K562 (cell line): ENCODE measurements at regions not wholly inside any gene's neighbourhood (a gene's known extent, or its start where the extent isn't known, plus 50 kb on each side); places are given as distances from the start of the nearest gene placed in this dataset.

Source experiments
- ATAC-seq: fragments of 200-7000 bp; cut with Tn5 transposase; 3 replicates; pipeline ENCODE4 v1.9.1; 2020; ENCODE audit warnings: moderate library complexity
- BruUV-seq: library from RNA; stranded (reverse); fragments of 400-500 nt; replicated peaks from 2 replicates; lab custom pipeline; 2021; lab: Mats Ljungman, UMichigan
- CTCF ChIA-PET: fragments of 300-600 bp; formaldehyde crosslinking; extraction: SDS; loops from one replicate; lab custom pipeline; 2021; ENCODE audit warnings: low intra/inter-chr PET ratio; lab: Yijun Ruan, JAX
- POLR2A ChIA-PET: fragments of 300-600, 350-650 bp; sonication (Branson Sonifier 250); formaldehyde crosslinking; extraction: SDS; loops from one replicate; lab custom pipeline; 2021; ENCODE audit warnings: antibody characterized with exemption, inconsistent platforms; lab: Yijun Ruan, JAX
- DNase-seq, 4 experiments: peaks; one replicate each; pipeline versions ENCODE4 v3.0.0 to v3.0.0-alpha.2; 2011 to 2018; ENCODE audit warnings: low spot score in 3 of 4, mixed read lengths in 3 of 4; ENCODE audit errors: extremely low read depth in 1 of 4
- FAIRE-seq: peaks from 2 replicates; lab custom pipeline; 2011; peaks lifted over from hg19 to GRCh38; lab: Jason Lieb, UNC
- H2AFZ ChIP-seq: 2 replicates; pipeline ENCODE4 v1.6.0; 2011; ENCODE audit warnings: low read depth, low read length, control low read depth, inconsistent platforms
- H3K27ac ChIP-seq: fragments of 200-600 bp; 3 replicates; pipeline ENCODE4 v1.8.0; 2011; ENCODE audit warnings: low read depth, mild to moderate bottlenecking, control low read depth, inconsistent platforms, low read length, moderate library complexity, mixed read lengths; ENCODE audit errors: extremely low read depth
- H3K27me3 ChIP-seq, 2 experiments: fragments of 300-600 bp in 1 of 2; 2 replicates in 1 of 2; 3 replicates in 1 of 2; pipeline versions ENCODE4 v1.6.0 to v1.8.0; 2011; ENCODE audit warnings: inconsistent platforms in 2 of 2, low read length in 2 of 2, mild to moderate bottlenecking in 1 of 2, mixed read lengths in 1 of 2, moderate library complexity in 1 of 2; ENCODE audit not compliant: control insufficient read depth in 2 of 2, insufficient read depth in 2 of 2
- H3K36me3 ChIP-seq: fragments of 300-600 bp; 3 replicates; pipeline ENCODE4 v1.8.0; 2011; ENCODE audit warnings: mild to moderate bottlenecking, low read length, inconsistent platforms; ENCODE audit not compliant: control insufficient read depth, insufficient read depth
- H3K4me1 ChIP-seq, 2 experiments: fragments of 200-600 bp in 1 of 2; replicated peaks in 1 of 2; 2 replicates in 1 of 2; 3 replicates in 1 of 2; pipeline versions ENCODE4 v1.5.1 to v1.8.0; 2011; ENCODE audit warnings: inconsistent platforms in 2 of 2, low read length in 2 of 2, mild to moderate bottlenecking in 1 of 2, mixed read lengths in 1 of 2, moderate library complexity in 1 of 2; ENCODE audit not compliant: control insufficient read depth in 2 of 2, insufficient read depth in 2 of 2
- H3K4me2 ChIP-seq: 2 replicates; pipeline ENCODE4 v1.6.1; 2011; ENCODE audit warnings: low read length, control low read depth, inconsistent platforms, mixed read lengths; ENCODE audit not compliant: insufficient read depth
- H3K4me3 ChIP-seq: fragments of 200-600 bp; sonication (generic), shearing (Covaris generic); 2 replicates; pipeline ENCODE4 v1.5.1; 2016; ENCODE audit warnings: control low read depth, inconsistent platforms
- H3K79me2 ChIP-seq: fragments of 200-600 bp; 3 replicates; pipeline ENCODE4 v1.8.0; 2011; ENCODE audit warnings: low read length, inconsistent platforms; ENCODE audit not compliant: control insufficient read depth, insufficient read depth
- H3K9ac ChIP-seq, 2 experiments: 2 replicates each; pipeline versions ENCODE4 v1.6.0 to v1.6.1; 2011; ENCODE audit warnings: low read depth in 2 of 2, low read length in 2 of 2, control low read depth in 1 of 2, inconsistent platforms in 1 of 2, mild to moderate bottlenecking in 1 of 2, mixed read lengths in 1 of 2; ENCODE audit not compliant: insufficient read depth in 1 of 2
- H3K9me1 ChIP-seq: one replicate; pipeline ENCODE4 v1.6.0; 2011; ENCODE audit warnings: inconsistent platforms, mild to moderate bottlenecking, low read length, moderate library complexity; ENCODE audit not compliant: control insufficient read depth, insufficient read depth
- H3K9me3 ChIP-seq: replicated peaks from 2 replicates; pipeline ENCODE4 v1.5.1; 2011; ENCODE audit warnings: low read depth, low read length, inconsistent platforms; ENCODE audit not compliant: control insufficient read depth, insufficient read depth
- H4K20me1 ChIP-seq: replicated peaks from 2 replicates; pipeline ENCODE4 v1.6.1; 2011; ENCODE audit warnings: low read length, inconsistent platforms, mixed read lengths; ENCODE audit not compliant: control insufficient read depth, insufficient read depth
- ATF1 ChIP-seq, 2 experiments: fragments of 450-650 bp in 1 of 2; IDR thresholded peaks; 2 replicates each; pipeline ENCODE4 v1.6.1; 2016; ENCODE audit warnings: missing compliant biosample characterization in 1 of 2, missing genetic modification characterization in 1 of 2
- MAFG ChIP-seq: fragments of 450-650 bp; conservative IDR thresholded peaks from 2 replicates; pipeline ENCODE4 v1.6.1; 2016; ENCODE audit warnings: missing genetic modification characterization, missing compliant biosample characterization
- MED1 ChIP-seq: sonication (generic); formaldehyde crosslinking; IDR thresholded peaks from 2 replicates; pipeline ENCODE4 v1.8.1; 2023; ENCODE audit warnings: missing genetic modification reagents, borderline replicate concordance
- NCOA2 ChIP-seq, 2 experiments: fragments of 450-650 bp; IDR thresholded peaks; 2 replicates each; pipeline ENCODE4 v1.6.1; 2018; ENCODE audit warnings: mild to moderate bottlenecking in 2 of 2, moderate library complexity in 1 of 2; ENCODE audit not compliant: partially characterized antibody in 2 of 2
- POLR2AphosphoS2 ChIP-seq: IDR thresholded peaks from 2 replicates; pipeline ENCODE4 v1.6.1; 2012; ENCODE audit warnings: low read length, improper control_type of control experiment
- POLR2AphosphoS5 ChIP-seq: IDR thresholded peaks from 2 replicates; pipeline ENCODE4 v1.6.1; 2011; ENCODE audit warnings: mild to moderate bottlenecking, low read depth, low read length, moderate library complexity; ENCODE audit not compliant: control insufficient read depth, insufficient read depth
- STAT5B ChIP-seq: fragments of 250-450 bp; sonication (Bioruptor Pico); IDR thresholded peaks from 2 replicates; pipeline ENCODE4 v1.8.0; 2021; ENCODE audit warnings: mild to moderate bottlenecking, inconsistent platforms
- TGIF2 ChIP-seq: sonication (generic); formaldehyde crosslinking; IDR thresholded peaks from 2 replicates; pipeline ENCODE4 v1.8.1; 2022; ENCODE audit warnings: mild to moderate bottlenecking, missing genetic modification reagents, moderate library complexity
- ZKSCAN3 ChIP-seq: fragments of 250-450 bp; sonication (Bioruptor Pico); IDR thresholded peaks from 2 replicates; pipeline ENCODE4 v1.4.0; 2020
- ZNF134 ChIP-seq: fragments of 250-450 bp; sonication (Bioruptor Pico); conservative IDR thresholded peaks from 2 replicates; pipeline ENCODE4 v1.4.0; 2020
- ZNF408 ChIP-seq: fragments of 250-450 bp; sonication (Bioruptor Pico); IDR thresholded peaks from 2 replicates; pipeline ENCODE4 v1.4.0; 2020; ENCODE audit warnings: low read depth, mild to moderate bottlenecking, moderate library complexity
- ZNF507 ChIP-seq: conservative IDR thresholded peaks from 2 replicates; pipeline ENCODE4 v1.6.1; 2017; ENCODE audit warnings: missing genetic modification characterization, missing compliant biosample characterization
- ZNF561 ChIP-seq: fragments of 450-650 bp; formaldehyde crosslinking; conservative IDR thresholded peaks from 2 replicates; pipeline ENCODE4 v1.4.0; 2020; ENCODE audit warnings: mild to moderate bottlenecking, moderate library complexity
- WGBS: fragments of 100-300 bp; shearing (Covaris generic); methylation state at CpG from one replicate; pipeline ENCODE4 v1.1.6; 2016; ENCODE audit warnings: low coverage, mixed read lengths; ENCODE audit not compliant: insufficient coverage; ENCODE audit errors: missing lambda C conversion rate; 5-methylcytosine and 5-hydroxymethylcytosine counted together
- in situ Hi-C: fragments of 300-500 bp; cut with MboI; formaldehyde crosslinking; loops from 4 replicates; pipeline ENCODE4 v1.15.0; 2018; ENCODE audit warnings: inconsistent platforms, mixed read lengths
- intact Hi-C: fragments of 100-400 bp; cut with micrococcal nuclease; formaldehyde crosslinking; loops from 2 replicates; pipeline ENCODE4 v1.14.2; 2022
- TF ChIP-seq, protein P1 (sequence below), 2 experiments: fragments of 450-650 bp in 1 of 2; sonication (generic) in 1 of 2; formaldehyde crosslinking; conservative IDR thresholded peaks; 2 replicates each; pipeline versions ENCODE4 v1.4.0 to v1.8.1; 2020 to 2022; ENCODE audit warnings: mild to moderate bottlenecking in 1 of 2, missing genetic modification reagents in 1 of 2
- TF ChIP-seq, protein P2 (sequence below): fragments of 250-450 bp; sonication (Bioruptor Pico); IDR thresholded peaks from 2 replicates; pipeline ENCODE4 v1.9.0; 2021; ENCODE audit warnings: mild to moderate bottlenecking
- TF ChIP-seq, protein P3 (sequence below): conservative IDR thresholded peaks from 2 replicates; pipeline ENCODE4 v1.6.1; 2011; ENCODE audit warnings: low read depth, mild to moderate bottlenecking, low read length; ENCODE audit not compliant: control insufficient read depth
- TF ChIP-seq, protein P4 (sequence below): sonication (generic); formaldehyde crosslinking; IDR thresholded peaks from 2 replicates; pipeline ENCODE4 v1.8.0; 2022; ENCODE audit warnings: mild to moderate bottlenecking, missing genetic modification reagents

DNA sequence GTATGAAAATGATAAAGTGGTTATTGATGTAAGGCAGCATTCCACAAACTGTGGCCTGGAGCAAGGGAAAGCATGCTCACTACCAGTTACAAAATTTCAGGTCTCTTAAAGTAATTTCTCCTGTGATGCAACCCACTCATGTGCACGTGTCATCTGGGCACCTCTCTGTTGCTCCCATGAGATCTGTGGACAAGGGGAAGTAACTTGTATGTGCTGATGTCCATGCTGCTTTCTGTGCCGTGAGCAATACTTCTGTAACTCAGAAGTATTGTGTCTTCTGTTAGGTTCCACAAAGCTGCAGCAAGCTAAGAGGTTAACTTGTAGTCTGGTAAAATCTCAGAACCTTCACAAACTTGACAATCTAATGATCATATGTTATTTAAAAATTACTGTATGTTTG is 930.0 kb upstream of the SLITRK6 start (continued):
- TF ChIP-seq, protein P1, sequence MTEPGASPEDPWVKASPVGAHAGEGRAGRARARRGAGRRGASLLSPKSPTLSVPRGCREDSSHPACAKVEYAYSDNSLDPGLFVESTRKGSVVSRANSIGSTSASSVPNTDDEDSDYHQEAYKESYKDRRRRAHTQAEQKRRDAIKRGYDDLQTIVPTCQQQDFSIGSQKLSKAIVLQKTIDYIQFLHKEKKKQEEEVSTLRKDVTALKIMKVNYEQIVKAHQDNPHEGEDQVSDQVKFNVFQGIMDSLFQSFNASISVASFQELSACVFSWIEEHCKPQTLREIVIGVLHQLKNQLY (CRISPR knock-in tag; conservative IDR thresholded peaks at IDR 0.05), result no peak
- TF ChIP-seq, protein P2, sequence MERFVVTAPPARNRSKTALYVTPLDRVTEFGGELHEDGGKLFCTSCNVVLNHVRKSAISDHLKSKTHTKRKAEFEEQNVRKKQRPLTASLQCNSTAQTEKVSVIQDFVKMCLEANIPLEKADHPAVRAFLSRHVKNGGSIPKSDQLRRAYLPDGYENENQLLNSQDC (CRISPR knock-in tag), result no peak
- no peak for TF ChIP-seq NCOA2 (IDR thresholded peaks at IDR 0.05; ENCODE audit: partially characterized antibody in 2 of 2)

DNA sequence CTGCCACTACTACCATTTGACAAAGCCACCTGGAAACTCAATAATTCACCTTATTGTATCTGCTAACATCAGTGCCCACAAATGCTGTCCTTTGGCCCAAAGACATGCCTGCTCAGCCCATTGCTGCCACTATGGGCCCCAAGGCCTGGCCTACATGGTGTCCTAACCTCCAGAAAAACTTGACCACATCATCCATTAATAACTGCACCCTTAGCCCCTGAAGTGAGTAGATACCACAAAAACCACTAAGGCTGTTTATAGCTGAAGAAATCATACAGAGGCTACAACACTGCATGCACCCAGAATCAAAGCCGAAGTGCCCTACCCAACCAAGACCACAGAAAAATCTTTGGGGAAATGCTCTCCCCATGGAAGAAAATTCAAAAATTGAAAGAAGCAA is 932.8 kb upstream of the SLITRK6 start:
- no peak overlapping the region for H3K27ac ChIP-seq
- ChIA-PET POLR2A (no interaction called here), CTCF (no interaction called here)
- FAIRE-seq (no peak), ATAC-seq (no peak), DNase-seq (no peak)
- WGBS, result 0% methylated on average over 1 of the region's 1 CpG
- no peaks in the 10 kb centered on the region for H3K9me1 ChIP-seq
- no TSS peak for BruUV-seq
- no peaks in the 10 kb centered on the region for H3K36me3 ChIP-seq
- TF ChIP-seq ZKSCAN3 (CRISPR knock-in tag), result no peak
- TF ChIP-seq, protein P3, sequence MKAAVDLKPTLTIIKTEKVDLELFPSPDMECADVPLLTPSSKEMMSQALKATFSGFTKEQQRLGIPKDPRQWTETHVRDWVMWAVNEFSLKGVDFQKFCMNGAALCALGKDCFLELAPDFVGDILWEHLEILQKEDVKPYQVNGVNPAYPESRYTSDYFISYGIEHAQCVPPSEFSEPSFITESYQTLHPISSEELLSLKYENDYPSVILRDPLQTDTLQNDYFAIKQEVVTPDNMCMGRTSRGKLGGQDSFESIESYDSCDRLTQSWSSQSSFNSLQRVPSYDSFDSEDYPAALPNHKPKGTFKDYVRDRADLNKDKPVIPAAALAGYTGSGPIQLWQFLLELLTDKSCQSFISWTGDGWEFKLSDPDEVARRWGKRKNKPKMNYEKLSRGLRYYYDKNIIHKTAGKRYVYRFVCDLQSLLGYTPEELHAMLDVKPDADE, result no peak
- no peak for TF ChIP-seq TGIF2 (CRISPR knock-in tag)
- no peak for TF ChIP-seq ZNF408 (CRISPR knock-in tag)
- TF ChIP-seq STAT5B (CRISPR knock-in tag), result no peak
- TF ChIP-seq ZNF507 (tag), result no peak
- no peak for TF ChIP-seq ATF1 (CRISPR knock-in tag; IDR thresholded peaks at IDR 0.05)
- no peak for TF ChIP-seq ATF1 (tag; IDR thresholded peaks at IDR 0.05)
- TF ChIP-seq, protein P4, sequence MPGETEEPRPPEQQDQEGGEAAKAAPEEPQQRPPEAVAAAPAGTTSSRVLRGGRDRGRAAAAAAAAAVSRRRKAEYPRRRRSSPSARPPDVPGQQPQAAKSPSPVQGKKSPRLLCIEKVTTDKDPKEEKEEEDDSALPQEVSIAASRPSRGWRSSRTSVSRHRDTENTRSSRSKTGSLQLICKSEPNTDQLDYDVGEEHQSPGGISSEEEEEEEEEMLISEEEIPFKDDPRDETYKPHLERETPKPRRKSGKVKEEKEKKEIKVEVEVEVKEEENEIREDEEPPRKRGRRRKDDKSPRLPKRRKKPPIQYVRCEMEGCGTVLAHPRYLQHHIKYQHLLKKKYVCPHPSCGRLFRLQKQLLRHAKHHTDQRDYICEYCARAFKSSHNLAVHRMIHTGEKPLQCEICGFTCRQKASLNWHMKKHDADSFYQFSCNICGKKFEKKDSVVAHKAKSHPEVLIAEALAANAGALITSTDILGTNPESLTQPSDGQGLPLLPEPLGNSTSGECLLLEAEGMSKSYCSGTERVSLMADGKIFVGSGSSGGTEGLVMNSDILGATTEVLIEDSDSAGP (CRISPR knock-in tag), result no peak
- no peak for TF ChIP-seq MED1
- TF ChIP-seq MAFG, result no peak
- TF ChIP-seq ZNF134 (CRISPR knock-in tag), result no peak
- no peak for TF ChIP-seq POLR2AphosphoS5
- TF ChIP-seq ZNF561, result no peak
- no peak for TF ChIP-seq POLR2AphosphoS2
- in situ Hi-C loops, result no loop called here
- H3K4me1 ChIP-seq, result no peaks in the 10 kb centered on the region
- no peaks in the 10 kb centered on the region for H3K9me3 ChIP-seq
- H3K79me2 ChIP-seq, result no peaks in the 10 kb centered on the region
- H4K20me1 ChIP-seq, result no peaks in the 10 kb centered on the region
- no peak overlapping the region for H3K4me3 ChIP-seq
- H3K9ac ChIP-seq, result no peak overlapping the region
- intact Hi-C loops, result no loop called here
- H3K27me3 ChIP-seq, result no peaks in the 10 kb centered on the region
- no peak overlapping the region for H3K4me2 ChIP-seq
- no peak overlapping the region for H2AFZ ChIP-seq
